ENCODE measurements at regions not wholly inside any gene's neighbourhood (a gene's known extent, or its start where the extent isn't known, plus 50 kb on each side); places are given as distances from the start of the nearest gene placed in this dataset.

DNA sequence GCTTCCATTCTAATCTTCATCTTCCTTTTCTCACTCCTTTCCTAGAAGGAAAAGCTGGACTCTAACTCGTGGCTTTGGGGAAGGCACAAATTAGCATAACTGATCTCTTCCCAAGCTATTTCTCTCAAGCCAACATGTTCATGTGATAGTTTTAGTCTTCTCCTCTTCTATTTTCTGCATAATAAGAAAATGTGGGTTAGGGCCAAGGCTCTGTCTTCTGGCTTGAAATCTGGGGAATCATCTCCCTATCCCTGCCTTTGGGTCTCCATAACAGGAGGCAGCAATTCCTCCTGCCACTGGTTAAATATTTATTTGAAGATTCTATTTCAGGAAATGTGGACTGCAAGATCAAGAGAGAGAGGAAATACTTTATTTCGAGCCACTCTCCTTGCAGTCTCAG lies 1669.6 kb downstream of the MAT2B start:
- DNase-seq (no peak), ATAC-seq (no peak)
- intact Hi-C loops (cut with micrococcal nuclease), result no loop called here
- Mint-ChIP-seq H3K4me1 (ENCODE audit: low read depth) (no peaks in the 10 kb centered on the region), H3K27me3 (no peaks in the 10 kb centered on the region), H3K4me3 (no peak overlapping the region), H3K9me3 (no peaks in the 10 kb centered on the region), H3K27ac (no peak overlapping the region), H3K36me3 (ENCODE audit: low read depth) (no peaks in the 10 kb centered on the region)
- POLR2A ChIA-PET, result no interaction called here
- TF ChIP-seq, protein P1, sequence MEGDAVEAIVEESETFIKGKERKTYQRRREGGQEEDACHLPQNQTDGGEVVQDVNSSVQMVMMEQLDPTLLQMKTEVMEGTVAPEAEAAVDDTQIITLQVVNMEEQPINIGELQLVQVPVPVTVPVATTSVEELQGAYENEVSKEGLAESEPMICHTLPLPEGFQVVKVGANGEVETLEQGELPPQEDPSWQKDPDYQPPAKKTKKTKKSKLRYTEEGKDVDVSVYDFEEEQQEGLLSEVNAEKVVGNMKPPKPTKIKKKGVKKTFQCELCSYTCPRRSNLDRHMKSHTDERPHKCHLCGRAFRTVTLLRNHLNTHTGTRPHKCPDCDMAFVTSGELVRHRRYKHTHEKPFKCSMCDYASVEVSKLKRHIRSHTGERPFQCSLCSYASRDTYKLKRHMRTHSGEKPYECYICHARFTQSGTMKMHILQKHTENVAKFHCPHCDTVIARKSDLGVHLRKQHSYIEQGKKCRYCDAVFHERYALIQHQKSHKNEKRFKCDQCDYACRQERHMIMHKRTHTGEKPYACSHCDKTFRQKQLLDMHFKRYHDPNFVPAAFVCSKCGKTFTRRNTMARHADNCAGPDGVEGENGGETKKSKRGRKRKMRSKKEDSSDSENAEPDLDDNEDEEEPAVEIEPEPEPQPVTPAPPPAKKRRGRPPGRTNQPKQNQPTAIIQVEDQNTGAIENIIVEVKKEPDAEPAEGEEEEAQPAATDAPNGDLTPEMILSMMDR (IDR thresholded peaks at IDR 0.05), result no peak
- CTCF ChIA-PET, result no interaction called here

DNA sequence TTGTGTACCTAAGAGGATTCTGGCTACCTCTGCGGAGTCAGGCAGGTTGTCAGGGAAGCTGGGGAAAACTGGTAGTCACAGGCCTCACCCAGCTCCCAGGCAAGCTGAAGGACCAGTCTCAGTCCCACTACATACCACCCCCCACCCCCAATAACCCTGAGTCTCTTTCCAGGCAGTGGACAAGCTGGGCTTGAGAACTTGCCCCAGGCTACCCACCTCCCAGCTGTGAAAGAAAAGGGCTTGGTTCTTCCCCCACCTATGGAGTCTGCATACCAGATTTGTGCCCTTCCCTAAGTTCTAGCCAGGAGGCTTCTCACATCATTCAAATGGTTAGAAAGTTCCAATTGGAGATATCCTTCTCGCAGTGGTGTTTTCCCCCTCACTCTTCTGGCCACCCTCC lies 1678.8 kb downstream of the MAT2B start:
- no peaks in the 10 kb centered on the region for H3K36me3 Mint-ChIP-seq (ENCODE audit: low read depth)
- ChIA-PET CTCF (no interaction called here), POLR2A (no interaction called here)
- H3K27ac Mint-ChIP-seq, result no peak overlapping the region
- H3K4me3 Mint-ChIP-seq, result no peak overlapping the region
- no peaks in the 10 kb centered on the region for H3K4me1 Mint-ChIP-seq (ENCODE audit: low read depth)
- ATAC-seq (no peak), DNase-seq (no peak)
- peaks cover 8% of the 10 kb centered on the region for H3K9me3 Mint-ChIP-seq
- TF ChIP-seq, protein P1 (IDR thresholded peaks at IDR 0.05), result no peak
- intact Hi-C loops (cut with micrococcal nuclease), result no loop called here
- H3K27me3 Mint-ChIP-seq, result no peaks in the 10 kb centered on the region

- intact Hi-C loops (cut with micrococcal nuclease), result no loop called here
- Mint-ChIP-seq H3K27ac (no peak overlapping the region), H3K27me3 (no peaks in the 10 kb centered on the region), H3K4me3 (no peak overlapping the region), H3K4me1 (ENCODE audit: low read depth) (no peaks in the 10 kb centered on the region), H3K9me3 (peaks cover 8% of the 10 kb centered on the region), H3K36me3 (ENCODE audit: low read depth) (no peaks in the 10 kb centered on the region)
- CTCF ChIA-PET, result no interaction called here
- TF ChIP-seq, protein P1 (IDR thresholded peaks at IDR 0.05), result no peak
- DNase-seq (no peak), ATAC-seq (no peak)
- POLR2A ChIA-PET, result no interaction called here
Measured at GRCh38 chr5:165185716-165186115, 1680.3 kb downstream of the MAT2B start.

- no peak for ATAC-seq
- H3K9me3 Mint-ChIP-seq, result peaks cover 8% of the 10 kb centered on the region
- H3K27ac Mint-ChIP-seq, result no peak overlapping the region
- TF ChIP-seq, protein P1 (IDR thresholded peaks at IDR 0.05), result no peak
- H3K27me3 Mint-ChIP-seq, result no peaks in the 10 kb centered on the region
- ChIA-PET CTCF (no interaction called here), POLR2A (no interaction called here)
- H3K4me1 Mint-ChIP-seq (ENCODE audit: low read depth), result no peaks in the 10 kb centered on the region
- no peak for DNase-seq
- intact Hi-C loops (cut with micrococcal nuclease), result no loop called here
- no peaks in the 10 kb centered on the region for H3K36me3 Mint-ChIP-seq (ENCODE audit: low read depth)
- no peak overlapping the region for H3K4me3 Mint-ChIP-seq
Measured at GRCh38 chr5:165187815-165188214, 1682.4 kb downstream of the MAT2B start.

DNA sequence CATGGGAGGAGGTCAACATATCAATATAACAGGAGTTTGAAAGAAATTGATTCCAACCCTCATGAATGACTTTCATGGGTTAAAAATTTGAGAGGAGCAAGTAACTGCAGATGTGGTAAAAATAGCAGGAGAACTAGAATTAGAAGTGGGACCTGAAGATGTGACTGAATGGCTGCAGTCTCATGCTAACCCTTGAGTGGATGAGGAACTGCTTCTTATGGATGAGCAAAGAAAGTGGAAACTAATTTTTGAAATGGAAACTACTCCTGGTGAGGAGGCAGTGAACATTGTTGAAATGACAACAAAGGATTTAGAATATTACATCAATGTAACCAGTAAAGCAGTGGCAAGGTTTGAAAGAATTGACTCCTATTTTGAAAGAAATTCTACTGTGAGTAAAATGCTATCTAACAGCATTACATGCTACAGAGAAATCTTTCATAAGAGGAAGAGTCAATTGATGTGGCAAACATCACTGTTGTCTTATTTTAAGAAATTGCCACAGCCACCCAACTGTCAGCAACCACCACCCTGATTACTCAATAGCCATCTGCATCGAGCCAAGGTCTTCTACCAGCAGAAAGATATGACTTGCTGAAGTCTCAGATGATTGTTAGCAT lies 1683.2 kb downstream of the MAT2B start:
- intact Hi-C loops (cut with micrococcal nuclease), result no loop called here
- H3K4me3 Mint-ChIP-seq, result no peak overlapping the region
- ChIA-PET POLR2A (no interaction called here), CTCF (no interaction called here)
- H3K27ac Mint-ChIP-seq, result no peak overlapping the region
- TF ChIP-seq, protein P1 (IDR thresholded peaks at IDR 0.05), result no peak
- no peaks in the 10 kb centered on the region for H3K36me3 Mint-ChIP-seq (ENCODE audit: low read depth)
- H3K9me3 Mint-ChIP-seq, result peaks cover 8% of the 10 kb centered on the region
- no peaks in the 10 kb centered on the region for H3K4me1 Mint-ChIP-seq (ENCODE audit: low read depth)
- DNase-seq (no peak), ATAC-seq (no peak)
- H3K27me3 Mint-ChIP-seq, result no peaks in the 10 kb centered on the region

Measured in activated CD8-positive, alpha-beta T cell treated with anti-CD3 and anti-CD28 coated beads for 36 hours (primary cell).